GM18867 (cell line): ENCODE measurements at regions not wholly inside any gene's neighbourhood (a gene's known extent, or its start where the extent isn't known, plus 50 kb on each side); places are given as distances from the start of the nearest gene placed in this dataset.
A peak's percentile ranks its signal among the peaks of the same experiment; 100 is the strongest.

Source experiments
- ATAC-seq: cut with Tn5 transposase; IDR thresholded peaks from one replicate; pipeline ENCODE4 v1.9.1; 2021; ENCODE audit warnings: mild to moderate bottlenecking, moderate library complexity; ENCODE audit not compliant: unreplicated experiment

DNA sequence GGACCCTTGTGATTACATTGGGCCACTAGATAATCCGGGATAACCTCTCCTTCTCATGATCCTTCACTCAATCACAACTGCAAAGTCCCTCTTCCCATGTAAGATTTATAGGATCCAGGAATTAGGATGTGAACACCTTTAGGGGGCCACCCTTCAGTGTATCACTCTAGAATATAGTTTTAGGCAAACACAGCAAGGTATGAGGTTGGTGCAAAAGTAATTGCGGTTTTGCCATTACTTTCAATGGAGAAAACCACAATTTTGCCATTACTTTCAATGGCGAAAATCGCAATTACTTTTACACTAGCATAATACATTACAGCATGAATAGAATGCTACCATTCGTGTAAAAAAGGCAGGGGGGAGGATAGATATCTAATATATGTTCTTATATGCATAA, 104.0 kb downstream of the BAMBI start:
- ATAC-seq, result no peak

GRCh38 chr10:28783087-28783486, 105.8 kb downstream of the BAMBI start:
- ATAC-seq, result no peak

DNA sequence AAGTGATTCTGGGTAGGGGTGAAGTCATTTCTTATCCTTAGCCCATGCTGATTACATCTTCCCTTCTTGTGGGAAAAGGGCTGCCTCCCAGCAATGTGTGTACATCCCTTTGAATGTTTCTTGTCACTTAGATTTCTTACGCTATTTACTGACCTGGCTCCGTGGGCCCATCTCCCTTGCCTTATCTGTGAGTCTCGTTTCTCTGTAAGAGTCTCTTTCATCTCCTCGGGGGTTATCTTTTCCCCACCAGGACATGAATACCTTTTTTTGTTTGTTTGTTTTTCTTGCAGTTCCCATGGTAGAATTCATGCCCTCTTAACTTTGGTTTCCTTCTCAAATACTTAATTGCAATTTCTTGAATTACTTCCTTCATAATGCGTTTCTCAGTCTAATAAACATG, 107.7 kb downstream of the BAMBI start:
- ATAC-seq, result no peak

DNA sequence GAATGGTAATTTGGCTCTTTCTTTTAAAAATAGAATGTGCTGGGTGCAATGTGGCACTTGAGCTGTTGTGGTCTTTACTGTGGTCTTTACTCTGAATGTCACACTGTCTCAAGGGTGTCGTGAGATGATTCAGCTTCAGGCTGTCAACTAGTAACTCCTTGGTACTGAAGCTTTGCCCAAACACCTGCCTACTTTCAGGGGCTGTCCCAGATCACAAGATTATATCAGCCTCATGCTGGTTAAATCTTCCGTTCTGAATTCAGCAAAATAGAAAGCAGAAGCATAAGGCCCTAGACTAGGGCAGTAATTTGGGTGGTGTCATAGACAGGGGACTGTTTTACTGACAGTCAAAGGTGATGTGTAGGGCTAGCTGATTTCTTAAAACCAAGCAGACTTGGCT, 110.9 kb downstream of the BAMBI start:
- ATAC-seq, result peak; percentile 65

DNA sequence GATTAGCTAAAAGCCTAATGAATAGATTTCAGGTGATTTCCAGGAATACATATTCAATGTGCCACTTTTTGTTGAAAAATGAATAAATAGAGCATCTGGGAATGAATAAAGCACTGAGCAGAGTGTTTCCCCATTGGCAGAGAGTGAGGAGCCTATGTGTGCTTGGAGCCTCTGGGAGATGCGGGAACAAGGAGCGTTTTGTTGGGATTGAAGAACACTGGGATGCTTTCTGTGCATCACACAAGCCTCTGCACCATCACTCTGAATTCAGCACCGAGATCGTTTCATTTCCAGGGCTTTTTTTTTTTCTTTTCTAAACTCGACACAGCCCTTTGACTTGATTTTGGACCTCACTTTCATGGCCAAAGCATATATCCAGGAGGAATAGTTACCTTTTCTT, 111.4 kb downstream of the BAMBI start:
- ATAC-seq, result no peak

DNA sequence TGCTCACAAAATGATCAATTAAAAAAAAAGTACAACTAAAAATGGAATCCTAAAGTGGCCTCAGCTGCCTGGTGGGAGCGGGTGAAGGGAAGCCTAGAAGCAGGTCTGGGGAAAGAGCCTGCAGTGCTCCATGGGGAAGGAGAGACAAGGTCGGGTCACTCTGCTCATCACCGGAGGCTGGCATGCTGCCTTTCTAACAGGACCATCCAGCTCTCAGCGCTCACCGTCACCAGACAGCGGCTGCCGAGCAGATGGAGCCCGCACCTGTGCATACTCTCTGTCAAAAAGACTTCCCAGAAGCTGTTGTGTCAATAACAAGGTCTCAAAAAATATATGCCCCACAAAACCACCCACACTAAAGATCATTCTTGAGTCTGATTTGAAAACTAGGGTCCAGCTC, 112.8 kb downstream of the BAMBI start:
- no peak for ATAC-seq

- ATAC-seq, result no peak
Measured at GRCh38 chr10:28793482-28793881, 116.2 kb downstream of the BAMBI start.

DNA sequence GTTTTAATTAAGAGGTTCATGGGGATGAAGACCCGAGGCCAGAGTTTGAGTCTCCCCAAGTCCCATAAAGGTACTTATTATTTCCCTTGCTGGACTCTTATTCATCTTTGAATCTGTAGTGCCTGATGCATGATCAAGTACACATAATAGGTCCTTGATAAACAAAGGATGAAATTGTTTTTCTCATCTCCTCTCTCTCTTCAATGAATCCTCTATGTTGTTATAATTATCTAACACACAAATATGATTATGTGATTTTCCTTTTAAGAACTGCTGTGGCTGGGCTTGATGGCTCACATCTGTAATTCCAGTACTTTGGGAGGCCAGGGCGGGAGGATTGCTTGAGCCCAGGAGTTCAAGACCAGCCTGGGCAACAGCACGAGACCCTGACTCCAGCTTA, 117.7 kb downstream of the BAMBI start:
- no peak for ATAC-seq

- no peak for ATAC-seq
Measured at GRCh38 chr10:28796606-28797512, 119.5 kb downstream of the BAMBI start.

GRCh38 chr10:28797904-28798371, 120.6 kb downstream of the BAMBI start:
- no peak for ATAC-seq

GRCh38 chr10:28798428-28798955, 121.2 kb downstream of the BAMBI start:
- ATAC-seq, result no peak

- no peak for ATAC-seq
Measured at GRCh38 chr10:28798964-28799363, 121.6 kb downstream of the BAMBI start.

GRCh38 chr10:28800144-28800543, 122.8 kb downstream of the BAMBI start:
- no peak for ATAC-seq

GRCh38 chr10:28801247-28801646, 123.9 kb downstream of the BAMBI start:
- no peak for ATAC-seq

DNA sequence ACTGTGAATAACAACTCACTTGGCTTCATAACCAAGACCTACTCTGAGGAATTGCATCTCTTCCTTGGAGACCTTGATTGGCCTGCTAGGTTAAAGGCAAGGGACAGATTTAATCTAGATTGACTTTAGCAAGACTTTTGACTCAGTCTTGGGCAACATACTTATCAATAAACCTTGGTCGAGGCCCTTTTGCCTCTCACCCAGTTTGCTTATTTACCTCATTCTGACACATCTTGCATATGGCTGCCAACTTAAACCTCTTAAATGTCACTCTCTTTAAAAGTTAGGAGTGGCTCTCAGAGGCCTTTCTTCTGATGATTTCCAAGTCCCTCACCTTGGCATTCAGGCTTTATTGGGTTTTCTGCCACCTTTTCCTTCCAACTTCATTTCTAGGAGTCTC, 124.5 kb downstream of the BAMBI start:
- no peak for ATAC-seq

- no peak for ATAC-seq
Measured at GRCh38 chr10:28805390-28805789, 128.1 kb downstream of the BAMBI start.

GRCh38 chr10:28806488-28806941, 129.2 kb downstream of the BAMBI start:
- no peak for ATAC-seq

GRCh38 chr10:28806951-28807759, 129.8 kb downstream of the BAMBI start:
- ATAC-seq, result no peak

DNA sequence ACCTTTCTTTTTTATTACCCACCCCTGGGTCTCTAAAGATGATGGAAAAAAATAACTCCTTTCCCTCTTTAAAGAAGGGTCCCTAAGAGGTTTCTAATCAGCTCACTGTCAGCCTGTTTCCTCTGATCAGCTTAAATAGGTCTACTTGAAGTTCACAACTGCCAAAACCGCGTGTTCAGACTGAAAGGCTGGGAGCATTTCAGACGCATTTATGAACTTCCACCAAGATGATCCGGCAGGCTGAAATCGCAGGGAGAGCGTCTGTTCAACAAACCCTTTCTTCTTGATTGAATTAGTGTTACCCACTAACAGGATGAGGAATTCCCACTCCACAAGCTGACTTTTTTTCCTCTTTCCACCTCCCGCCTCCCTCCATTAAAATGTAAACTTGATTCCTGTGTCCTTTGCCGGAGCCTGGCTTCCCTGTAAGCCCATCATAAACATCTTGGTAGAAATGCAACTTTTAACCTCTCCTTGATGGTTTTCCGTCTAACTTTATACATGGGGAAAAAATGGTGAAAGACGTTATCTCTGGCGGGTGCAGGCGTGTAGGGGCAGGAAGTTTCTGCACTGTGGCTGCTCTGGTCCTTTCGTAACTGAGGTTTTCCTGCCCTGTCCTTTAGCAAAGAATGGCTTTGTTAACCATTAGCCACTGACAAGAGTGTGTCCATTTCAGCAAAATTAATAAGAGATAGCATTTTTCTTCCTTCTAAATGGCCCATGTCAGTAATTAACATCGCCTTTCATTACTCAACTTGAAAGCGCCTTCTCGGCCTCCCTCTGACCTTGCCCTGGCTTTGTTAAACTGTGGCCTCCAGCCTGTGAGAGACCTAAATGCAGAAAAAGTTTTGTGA, 130.7 kb downstream of the BAMBI start:
- ATAC-seq, result no peak

DNA sequence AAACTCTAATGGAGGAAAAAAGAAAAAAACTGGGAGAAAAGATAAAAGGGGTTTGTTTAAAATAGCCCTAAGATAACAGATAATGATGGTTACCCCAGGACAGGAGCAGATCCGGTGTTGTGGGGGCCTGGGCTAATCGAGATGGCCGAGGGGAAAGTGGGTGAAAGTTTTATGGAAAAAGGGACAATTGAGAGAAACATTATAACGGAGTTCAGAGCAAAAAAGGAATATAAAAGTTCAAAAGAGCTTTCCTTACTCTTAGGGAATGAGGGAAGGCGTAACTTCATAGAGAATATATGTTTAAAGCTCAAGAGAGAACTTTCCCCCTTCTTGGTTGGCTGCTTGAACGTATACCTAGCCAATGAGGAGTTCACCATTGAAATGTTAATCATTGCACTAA, 131.4 kb downstream of the BAMBI start:
- ATAC-seq, result no peak
